ENCODE measurements at regions not wholly inside any gene's neighbourhood (a gene's known extent, or its start where the extent isn't known, plus 50 kb on each side); places are given as distances from the start of the nearest gene placed in this dataset.

DNA sequence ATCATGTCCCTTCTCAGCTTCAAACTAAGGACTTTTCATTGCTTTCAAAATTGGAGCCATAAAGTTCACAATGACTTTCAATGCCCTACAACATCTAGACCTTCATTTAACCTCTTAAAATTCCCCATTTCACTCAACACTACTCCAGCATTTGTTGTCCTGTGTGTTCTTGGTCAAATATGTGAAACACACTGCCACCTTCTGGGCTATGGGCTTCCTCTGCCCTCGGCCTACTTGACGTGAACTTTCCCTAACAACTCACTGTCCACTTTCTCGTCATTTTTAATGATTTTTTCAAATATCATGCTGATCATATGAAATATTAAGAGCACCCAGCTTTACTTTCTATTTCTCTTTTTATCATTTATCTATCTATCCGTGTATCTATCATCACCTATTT is 2018.4 kb downstream of the NCAM2 start:
- DNase-seq (ENCODE audit: low read depth), result peak; percentile 11
- H3K4me3 ChIP-seq (ENCODE audit: low read depth, low read length), result no peak overlapping the region
- TF ChIP-seq CTCF (conservative IDR thresholded peaks at IDR 0.05; ENCODE audit: low read depth, low read length), result peak; percentile 40

- no peak for DNase-seq (ENCODE audit: low read depth)
- TF ChIP-seq CTCF (conservative IDR thresholded peaks at IDR 0.05; ENCODE audit: low read depth, low read length), result no peak
- H3K4me3 ChIP-seq (ENCODE audit: low read depth, low read length), result no peak overlapping the region
Measured at GRCh38 chr21:23017989-23018388, 2019.8 kb downstream of the NCAM2 start.

- no peak for TF ChIP-seq CTCF (conservative IDR thresholded peaks at IDR 0.05; ENCODE audit: low read depth, low read length)
- no peak overlapping the region for H3K4me3 ChIP-seq (ENCODE audit: low read depth, low read length)
- DNase-seq (ENCODE audit: low read depth), result no peak
Measured at GRCh38 chr21:23020969-23021368, 2022.8 kb downstream of the NCAM2 start.

- TF ChIP-seq CTCF (conservative IDR thresholded peaks at IDR 0.05; ENCODE audit: low read depth, low read length), result no peak
- no peak for DNase-seq (ENCODE audit: low read depth)
- no peak overlapping the region for H3K4me3 ChIP-seq (ENCODE audit: low read depth, low read length)
Measured at GRCh38 chr21:23021481-23021880, 2023.3 kb downstream of the NCAM2 start.

DNA sequence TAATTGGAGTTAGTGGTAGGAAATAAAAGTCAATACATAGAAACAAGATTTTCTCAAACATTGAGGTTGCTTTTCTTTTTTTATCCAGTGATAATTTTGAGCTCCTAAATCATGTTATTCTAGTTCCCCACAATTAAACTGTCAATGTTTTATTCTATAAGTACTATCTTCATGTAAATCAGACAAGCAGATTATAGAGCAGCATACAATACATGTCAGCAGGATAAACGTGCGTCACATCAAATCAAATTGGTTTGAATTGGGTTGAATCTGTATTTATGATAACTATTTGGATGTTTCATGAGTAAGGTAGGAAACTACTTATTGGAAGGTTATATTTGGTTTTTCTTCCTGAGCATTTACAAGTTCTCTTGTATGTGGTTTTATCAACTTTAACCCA is 2028.7 kb downstream of the NCAM2 start:
- TF ChIP-seq CTCF (conservative IDR thresholded peaks at IDR 0.05; ENCODE audit: low read depth, low read length), result no peak
- no peak overlapping the region for H3K4me3 ChIP-seq (ENCODE audit: low read depth, low read length)
- DNase-seq (ENCODE audit: low read depth), result no peak

DNA sequence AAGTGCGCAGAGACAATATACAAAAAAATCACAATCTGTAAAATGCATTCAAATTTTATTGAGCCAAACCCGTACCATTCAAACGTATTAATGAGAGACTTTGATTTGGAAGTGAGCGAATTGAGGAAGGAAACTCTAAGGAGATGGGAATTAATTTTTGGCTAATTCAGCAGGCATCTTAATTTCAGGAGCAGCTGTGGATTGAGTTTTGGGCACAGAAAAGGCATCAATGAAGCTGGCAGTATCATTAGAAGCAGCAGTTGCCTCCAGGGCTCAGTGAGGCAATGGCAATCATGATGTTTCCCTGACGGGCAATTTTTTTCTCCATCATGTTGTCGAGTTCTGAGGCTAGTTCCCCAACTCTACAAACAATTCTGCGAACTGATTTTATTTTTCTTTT is 2041.6 kb downstream of the NCAM2 start:
- no peak for TF ChIP-seq CTCF (conservative IDR thresholded peaks at IDR 0.05; ENCODE audit: low read depth, low read length)
- H3K4me3 ChIP-seq (ENCODE audit: low read depth, low read length), result no peak overlapping the region
- DNase-seq (ENCODE audit: low read depth), result no peak

DNA sequence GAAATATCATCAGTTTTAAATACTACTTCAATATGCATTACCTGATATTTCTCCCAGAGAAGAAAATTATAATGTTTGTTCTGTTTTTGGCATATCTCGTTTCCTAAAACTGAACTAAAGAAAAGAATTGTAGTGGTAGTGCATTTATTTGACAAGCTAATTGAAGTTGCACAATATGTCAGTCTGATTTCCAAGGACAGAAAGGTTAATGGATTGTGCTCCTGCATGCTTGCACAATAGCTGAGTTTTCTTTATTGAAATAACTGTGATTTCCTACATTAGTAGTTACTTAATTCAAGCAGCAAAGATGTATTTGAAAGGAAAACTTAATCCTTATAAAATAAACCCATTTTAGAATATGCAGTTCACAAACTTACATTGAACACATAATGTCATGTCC is 2047.7 kb downstream of the NCAM2 start:
- TF ChIP-seq CTCF (conservative IDR thresholded peaks at IDR 0.05; ENCODE audit: low read depth, low read length), result no peak
- no peak overlapping the region for H3K4me3 ChIP-seq (ENCODE audit: low read depth, low read length)
- DNase-seq (ENCODE audit: low read depth), result no peak
